DMS79 (cell line): ENCODE measurements at regions not wholly inside any gene's neighbourhood (a gene's known extent, or its start where the extent isn't known, plus 50 kb on each side); places are given as distances from the start of the nearest gene placed in this dataset.

Source experiments
- DNase-seq: peaks from one replicate; lab custom pipeline; 2025; lab: John Stamatoyannopoulos, UW

DNA sequence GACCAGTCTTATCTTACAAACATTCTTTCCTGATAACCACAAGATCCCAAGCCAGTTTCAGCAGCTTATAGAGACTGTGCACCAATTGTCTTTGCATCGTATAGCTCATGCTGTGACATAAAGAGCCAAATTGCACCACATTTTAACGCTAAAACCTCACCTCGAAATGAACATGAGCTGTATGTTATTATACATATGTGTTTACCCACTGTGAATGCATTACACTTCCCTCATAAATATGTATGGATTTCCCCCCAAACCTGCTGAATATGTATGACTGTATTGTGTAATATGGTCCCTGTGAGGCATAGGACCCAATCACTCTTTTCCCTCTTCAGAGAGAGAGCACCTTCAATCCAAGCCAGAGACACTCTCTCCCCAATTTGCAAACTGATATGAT lies 692.4 kb downstream of the NLGN4X start:
- DNase-seq = no peak

DNA sequence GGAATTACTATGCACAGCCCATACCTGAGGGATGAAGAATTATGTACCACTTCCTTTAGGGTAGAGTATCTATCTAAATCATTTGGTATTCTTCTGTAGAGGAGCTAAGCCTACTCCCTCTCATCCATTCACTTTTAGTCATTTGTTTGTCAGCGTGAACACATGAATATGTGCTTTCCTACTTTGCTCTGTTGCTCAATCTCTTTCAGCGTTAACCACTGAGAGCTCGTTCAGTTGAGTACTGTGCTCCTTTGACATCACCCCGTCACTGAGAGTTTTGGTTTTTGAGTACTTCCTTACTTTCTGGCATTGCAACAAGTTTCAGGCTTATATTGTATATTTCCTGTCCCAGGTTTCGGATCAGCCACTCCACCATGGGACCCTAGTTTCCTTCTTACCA lies 700.6 kb downstream of the NLGN4X start:
- DNase-seq = no peak

DNA sequence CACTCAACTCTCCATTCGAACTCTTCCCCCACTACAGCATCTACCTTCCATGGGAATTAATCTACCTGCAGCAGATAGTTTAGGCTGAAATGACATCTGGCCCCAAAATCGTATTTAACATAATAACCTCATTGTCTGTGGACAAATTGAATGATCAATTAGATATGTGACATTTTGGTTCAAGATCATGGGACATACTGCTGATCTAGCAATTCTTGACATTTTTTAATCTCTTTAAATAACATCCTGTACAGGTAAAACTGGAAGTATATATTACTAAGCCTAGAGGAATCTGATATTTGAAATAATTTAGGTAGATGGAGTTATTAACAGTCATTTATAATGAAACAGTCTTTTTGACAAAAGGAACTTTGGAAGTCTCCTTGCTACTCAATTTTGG lies 702.5 kb downstream of the NLGN4X start:
- DNase-seq = no peak

DNA sequence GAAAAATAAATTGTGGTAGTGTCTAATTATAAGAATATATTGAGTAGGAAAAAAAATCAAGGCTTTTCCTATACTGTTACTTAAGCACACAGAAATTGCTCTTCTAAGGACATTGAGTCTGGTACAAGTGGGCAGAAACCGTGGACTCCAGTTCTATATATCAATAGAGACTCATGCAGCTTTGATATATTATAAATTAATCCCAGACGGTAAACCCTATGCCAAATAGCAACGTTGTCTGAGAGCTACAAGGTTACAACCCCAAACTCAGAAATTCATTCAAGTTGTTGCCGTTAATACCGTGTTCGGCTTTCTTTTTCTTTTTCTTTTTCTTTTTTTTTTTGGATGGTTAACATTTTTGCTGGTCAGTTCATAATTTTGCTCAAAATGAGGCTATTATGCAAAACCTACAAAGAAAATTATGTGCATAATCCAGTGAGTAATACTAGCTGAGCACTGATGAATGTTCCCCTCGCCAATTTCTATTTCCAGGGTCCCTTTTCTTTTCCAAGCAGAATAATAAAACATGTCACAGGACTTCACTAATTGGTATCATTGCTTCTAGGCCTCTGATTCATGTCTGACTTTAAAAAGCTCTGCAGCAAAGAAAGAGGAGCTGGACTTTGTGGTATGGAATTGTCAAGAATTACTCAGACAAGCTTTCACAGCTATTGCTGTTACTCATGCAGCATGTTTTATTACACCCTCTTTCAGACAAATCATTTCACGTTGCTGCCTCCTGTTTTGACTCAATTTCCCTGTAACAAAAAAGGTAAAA lies 737.7 kb downstream of the NLGN4X start:
- no peak for DNase-seq

DNA sequence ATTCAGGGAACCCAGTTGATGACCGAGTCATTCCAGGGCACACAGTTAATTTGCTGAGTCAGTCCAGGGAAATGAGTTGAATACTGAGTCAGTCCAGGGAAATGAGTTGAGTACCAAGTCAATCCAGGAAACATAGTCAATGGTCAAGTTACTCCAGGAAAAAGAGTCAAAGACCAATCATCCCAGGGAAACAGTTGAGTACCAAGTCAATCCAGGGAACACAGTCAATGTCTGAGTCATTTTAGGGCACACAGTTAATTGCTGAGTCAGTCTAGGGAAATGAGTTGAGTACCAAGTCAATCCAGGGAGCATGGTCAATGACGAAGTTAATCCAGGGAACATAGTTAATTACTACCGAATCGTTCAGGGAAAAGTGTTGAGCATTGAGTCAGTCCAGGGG lies 754.4 kb downstream of the NLGN4X start:
- no peak for DNase-seq

DNA sequence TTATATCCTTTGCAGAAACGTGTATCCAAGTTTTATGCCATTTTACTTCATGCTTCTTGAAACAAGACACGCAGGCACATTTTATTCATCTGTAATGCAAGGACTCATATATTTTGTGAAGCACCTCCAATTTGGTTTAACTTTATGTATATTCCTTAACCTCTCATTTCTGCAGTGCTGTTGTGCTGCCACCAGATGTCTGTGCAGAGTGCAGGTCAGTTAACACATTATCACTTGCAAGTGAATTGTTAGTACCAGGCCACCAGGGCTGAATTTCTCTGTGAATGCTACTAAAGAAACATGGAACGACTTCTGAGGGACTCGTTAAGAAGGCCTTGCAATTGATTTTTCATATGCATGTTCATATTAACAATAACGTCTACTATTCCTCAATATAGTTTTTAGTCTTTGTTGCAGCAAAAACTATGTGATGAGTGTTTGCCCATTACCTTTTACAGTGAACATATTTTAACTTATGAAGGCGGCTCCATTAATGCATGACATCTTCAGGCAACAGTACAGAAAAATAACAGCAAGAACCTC lies 770.3 kb downstream of the NLGN4X start:
- no peak for DNase-seq

DNA sequence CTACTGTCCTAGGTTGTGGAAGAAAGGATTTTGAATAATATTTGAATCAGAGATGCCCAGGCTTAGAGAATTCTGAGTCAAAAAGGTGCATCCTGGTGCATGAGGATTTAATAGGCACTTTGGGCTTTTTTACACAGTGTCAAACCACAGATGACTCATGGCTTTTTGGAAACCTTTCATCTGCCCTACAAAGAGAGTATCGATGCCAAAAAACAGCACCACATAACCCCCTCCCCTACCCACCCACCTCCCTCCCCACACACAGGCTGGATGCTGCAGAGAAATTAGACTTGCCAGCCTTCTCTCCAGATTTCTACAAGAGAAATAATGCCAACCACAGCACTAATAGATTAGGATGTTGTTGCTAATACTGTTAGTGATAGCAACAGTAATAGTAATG lies 779.3 kb downstream of the NLGN4X start:
- no peak for DNase-seq

DNA sequence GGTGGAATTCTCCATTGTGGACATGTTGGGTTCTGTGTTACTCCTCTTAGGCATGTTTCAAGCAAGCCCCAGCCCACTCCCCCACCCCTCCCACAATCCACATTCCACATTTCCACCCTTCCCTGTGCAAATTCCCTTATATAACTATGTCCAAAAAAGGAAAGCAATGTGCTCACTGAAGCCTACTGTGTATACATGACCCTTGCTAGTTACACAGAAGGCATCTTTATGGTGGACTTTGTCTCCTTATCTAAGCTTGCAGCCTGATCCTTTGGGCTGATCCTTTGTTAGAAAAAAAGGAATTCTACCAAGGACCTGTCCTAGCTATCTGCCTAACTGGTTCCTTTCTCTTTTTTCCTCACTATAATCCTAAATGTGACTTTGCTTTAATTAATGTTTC lies 796.8 kb downstream of the NLGN4X start:
- DNase-seq = no peak

DNA sequence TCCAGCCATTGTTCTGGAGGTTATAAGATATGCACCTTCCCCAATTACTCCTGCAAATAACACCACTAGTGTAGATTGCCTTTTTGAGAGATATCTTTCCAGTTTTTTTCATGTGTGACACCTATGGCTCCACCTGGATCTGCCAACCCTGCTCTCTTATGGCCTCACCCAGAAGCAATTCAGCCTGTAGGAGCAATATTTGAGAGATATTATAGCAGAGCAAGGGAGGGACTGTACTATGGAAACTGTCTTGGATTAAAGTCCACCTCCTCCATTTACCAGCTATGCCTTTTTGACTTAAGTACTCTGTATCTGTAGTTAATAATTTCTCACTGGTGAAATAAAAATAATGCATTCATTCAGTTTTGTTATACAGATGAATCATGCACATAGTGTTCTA lies 803.5 kb downstream of the NLGN4X start:
- DNase-seq = no peak

DNA sequence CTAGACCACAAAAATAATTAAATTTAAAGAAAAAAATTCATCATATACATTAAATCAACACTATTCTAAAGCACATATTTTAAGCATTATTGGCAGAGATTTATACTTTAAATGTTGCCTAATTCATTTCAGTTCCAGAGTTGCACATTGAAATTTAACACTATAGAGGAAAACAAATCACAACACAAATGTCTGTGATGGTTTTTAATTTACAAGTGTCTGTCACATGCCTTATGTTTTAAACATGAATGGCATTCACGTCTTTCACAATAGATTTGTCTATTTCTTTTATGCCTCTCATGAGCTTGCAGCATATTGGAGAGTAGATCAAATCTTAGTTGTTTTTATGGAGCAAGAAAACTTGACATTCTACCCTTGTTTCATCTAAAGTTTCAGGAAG lies 811.3 kb downstream of the NLGN4X start:
- DNase-seq = no peak

DNA sequence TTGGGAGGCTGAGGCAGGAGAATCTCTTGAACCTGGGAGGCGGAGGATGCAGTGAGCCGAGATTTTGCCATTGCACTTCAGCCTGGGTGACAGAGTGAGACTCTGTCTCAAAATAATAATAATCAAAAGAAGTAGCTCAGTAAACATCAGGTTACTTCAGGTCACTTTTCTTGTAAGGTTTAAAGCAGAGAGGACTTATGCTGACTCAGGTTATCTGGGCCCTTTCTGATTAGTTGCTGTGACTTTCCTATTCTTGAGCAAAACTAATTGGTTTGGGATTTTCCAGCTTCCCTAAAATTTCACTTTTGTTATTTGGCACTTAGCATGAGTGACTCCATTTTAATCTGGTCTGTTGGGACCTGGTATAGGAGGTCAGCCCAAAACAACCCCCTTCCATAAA lies 812.9 kb downstream of the NLGN4X start:
- no peak for DNase-seq

DNA sequence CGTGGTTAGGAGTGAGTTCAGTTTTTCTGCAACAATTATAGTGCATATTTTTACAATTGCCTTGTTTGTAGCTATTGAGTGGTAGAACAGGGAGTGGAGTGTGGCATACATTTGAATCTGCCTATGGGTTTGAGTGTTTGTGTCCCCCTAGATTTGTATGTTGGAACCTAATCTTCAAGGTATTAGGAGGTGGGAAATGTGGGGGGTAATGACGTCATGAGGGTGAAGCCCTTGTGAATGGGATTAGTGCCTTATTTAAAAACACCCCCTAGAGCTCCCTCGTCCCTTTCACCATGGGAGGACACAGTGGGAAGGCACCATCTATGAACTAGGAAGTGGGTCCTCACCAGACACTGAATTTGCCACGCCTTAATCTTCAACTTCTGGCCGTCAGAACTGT lies 819.6 kb downstream of the NLGN4X start:
- no peak for DNase-seq

DNA sequence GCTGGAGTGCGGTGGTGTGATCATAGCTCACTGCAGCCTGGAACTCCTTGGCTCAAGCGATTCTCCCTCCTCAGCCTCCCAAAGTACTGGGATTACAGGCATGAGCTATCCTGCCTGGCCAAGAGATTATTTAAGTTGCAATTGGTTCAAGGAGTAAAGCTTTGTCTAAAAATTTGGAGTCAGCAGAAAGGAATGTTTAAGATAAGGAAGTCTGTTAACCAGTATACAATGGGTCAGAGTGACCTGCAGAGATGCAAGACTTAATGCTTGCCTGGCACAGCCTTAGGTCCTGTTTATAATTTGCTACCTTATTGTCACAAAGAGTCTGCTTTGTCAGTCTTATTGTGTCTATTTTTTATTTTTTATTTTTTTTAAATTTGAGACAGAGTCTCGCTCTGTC lies 826.2 kb downstream of the NLGN4X start:
- DNase-seq = no peak

DNA sequence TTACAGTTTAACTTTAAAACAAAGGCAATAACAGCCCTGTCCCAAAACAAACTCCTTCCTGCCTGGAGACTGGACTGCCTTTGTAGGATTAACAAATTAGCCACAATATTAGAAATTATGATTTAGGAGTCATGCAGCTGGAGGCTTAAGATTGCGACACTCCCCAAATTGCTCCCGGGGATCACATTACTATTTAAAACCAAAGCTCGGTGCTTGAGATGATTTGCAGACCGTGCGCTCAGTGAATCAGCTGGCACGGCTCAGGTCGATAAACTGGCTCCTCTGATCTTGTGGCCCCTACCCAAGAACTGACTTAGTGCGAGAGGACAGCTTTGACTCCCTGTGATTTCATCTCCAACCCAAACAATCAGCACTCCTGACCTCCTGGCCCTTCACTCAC lies 829.3 kb downstream of the NLGN4X start:
- DNase-seq = no peak

DNA sequence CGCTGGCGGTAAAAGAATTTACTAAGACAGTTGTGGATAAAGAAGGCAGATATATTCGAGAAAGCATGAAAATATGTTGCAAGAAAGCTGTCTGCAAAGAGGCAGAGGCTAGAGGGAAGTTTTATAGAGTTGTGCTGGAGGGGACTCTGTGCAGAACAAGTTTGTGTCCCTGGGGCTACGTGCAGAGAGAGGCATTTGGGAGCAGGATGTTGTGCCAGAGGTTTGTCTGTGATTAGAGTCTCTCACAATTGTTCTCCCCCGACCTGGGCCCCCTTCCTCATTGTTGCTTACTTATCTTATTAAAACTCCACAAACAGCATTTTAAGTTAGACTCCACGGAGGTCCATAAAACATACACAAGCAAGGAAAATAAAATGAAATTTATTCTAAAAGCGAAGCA lies 831.3 kb downstream of the NLGN4X start:
- DNase-seq = no peak

DNA sequence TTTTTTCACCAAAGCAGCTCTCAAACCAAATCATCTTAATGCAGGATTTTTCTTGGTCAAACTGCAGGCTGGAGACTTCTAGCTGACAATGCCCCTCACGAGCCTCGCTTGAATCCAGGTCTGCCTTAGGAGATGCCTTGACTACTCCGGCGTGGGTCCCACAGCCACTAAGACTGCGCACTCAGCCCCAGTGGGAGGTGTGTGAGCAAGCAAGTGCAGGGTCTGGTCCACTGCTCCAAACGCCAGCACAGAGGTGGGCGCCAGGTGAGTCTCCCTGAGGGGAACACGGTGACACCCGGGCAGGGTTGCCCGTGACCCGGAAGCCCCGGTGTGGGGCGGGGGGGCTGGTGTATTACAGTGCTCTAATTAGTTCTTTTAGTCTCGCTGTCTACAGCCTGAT lies 838.3 kb downstream of the NLGN4X start:
- no peak for DNase-seq

DNA sequence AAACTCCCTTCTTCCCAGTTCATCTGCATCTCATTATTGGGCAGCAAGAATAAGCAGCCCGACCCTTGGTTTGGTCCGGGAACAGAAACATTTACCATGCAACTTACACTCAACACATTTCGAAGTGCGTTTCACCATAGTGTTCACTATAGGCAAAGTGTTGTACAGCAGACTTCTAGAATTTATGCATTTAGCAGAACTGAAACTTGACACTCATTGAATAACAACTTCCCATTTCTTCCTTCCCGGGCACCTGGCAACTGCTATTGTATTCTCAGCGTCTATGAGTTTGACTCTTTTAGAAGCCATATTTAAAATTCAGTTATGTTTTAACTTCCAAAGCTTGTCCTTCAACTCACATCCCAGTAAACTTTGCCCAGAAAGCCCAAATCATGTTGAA lies 840.6 kb downstream of the NLGN4X start:
- DNase-seq = no peak

DNA sequence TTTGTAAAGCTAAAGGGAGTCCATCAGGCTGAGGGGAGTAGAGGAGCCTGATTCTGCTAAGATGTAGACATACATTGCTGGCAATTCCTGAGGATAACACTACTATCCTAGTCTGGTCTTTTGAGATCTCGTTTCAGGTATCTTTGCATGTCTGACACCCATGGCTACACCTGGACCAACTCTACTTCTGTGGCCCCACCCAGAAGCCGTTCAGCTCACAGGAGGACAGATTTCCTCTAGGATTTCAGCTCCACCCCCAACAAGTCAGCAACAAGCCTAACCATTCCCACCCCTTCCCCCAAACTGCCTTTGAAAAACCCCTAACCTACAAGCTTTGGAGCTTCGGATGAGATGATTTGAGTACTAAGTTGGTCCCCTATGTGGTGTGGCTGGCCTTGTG lies 848.2 kb downstream of the NLGN4X start:
- no peak for DNase-seq

DNA sequence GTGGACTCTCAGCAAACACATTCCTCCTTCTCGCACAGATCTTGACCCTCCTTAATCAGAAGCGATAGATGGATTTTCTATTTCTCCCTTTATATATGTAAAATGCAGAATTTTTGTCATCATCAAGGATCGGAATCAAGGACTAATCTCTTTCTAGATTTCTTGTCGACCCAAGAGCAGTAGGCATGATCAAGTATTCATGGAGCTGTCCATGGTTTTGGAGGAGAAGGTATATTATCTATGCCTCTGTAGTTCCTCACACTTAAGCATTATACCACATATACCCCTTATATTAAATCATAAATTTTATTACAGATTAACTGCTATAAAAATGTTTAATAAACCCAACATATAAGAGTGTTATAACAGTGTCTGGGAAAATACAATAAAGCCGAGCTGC lies 886.8 kb downstream of the NLGN4X start:
- no peak for DNase-seq

DNA sequence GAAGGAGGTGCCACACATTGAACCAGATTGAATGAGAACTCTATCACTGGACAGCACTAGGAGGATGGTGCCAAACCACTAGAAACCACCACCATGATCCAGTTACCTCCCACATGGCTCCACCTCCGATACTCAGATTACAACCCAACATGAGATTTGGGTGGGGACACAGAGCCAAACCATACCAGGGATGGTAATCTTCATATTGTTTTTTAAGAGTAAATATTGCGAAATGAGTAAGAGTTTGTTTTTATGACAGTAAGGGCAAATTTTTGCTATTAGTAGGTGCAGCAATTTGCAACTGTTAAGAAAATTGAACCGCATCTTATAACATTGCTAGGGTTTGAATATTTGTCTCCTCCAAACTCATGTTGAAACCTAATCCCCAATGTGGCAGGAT lies 891.5 kb downstream of the NLGN4X start:
- DNase-seq = no peak

DNA sequence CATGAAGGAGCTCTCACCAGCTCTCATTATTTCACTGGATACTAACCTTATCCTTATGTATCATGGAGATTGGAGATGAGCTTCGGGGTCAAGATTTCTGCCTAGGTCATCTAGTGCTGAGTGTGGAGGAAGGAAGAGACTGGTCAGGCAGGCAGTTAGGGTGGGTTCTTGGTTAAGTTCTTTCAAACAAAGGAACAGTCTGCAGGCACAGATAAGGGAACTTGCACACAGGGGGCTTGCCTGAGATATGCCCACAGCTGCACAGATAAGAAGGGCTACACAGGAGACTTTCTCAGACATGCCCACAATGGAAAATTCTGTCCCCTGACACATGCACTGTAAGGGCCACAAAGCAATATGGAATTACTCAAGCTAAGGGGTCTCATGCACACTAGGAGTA lies 904.1 kb downstream of the NLGN4X start:
- DNase-seq = no peak

DNA sequence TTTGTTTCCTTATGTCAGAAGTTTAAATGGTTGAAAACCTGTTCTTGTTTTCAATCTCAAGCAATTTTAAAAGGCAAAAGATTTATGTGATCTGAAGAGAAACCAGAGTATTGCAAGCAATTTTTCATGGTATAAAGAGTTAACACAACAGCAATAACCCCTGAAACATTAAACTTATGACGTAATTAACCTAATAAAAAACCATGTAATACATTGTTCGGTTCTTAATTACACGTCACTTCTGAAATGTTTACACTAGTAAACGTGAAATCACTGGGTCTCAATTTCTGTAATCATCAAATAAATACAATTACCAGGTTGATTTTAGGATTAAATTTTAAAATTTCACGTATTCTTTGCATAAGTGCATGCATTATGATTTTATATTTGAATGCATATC lies 914.5 kb downstream of the NLGN4X start:
- no peak for DNase-seq

DNA sequence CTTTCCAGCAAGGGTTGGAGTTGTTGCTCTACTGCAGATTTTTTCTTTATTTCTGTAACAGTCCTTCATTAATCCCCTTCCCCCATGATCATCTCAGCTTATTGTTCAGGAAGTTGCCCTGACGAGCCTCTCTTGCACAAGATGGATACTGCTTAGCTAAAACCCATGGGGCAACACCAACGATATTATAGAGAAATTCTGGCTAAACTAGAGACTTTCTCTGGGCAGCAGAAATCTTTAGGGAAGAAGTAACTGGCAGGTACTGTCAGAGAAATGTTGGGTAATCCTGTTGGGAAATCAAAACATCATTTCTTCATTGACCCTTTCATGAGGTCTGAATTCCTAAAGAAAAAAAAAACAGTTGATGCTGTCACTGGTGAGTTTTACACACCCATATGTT lies 921.3 kb downstream of the NLGN4X start:
- no peak for DNase-seq

DNA sequence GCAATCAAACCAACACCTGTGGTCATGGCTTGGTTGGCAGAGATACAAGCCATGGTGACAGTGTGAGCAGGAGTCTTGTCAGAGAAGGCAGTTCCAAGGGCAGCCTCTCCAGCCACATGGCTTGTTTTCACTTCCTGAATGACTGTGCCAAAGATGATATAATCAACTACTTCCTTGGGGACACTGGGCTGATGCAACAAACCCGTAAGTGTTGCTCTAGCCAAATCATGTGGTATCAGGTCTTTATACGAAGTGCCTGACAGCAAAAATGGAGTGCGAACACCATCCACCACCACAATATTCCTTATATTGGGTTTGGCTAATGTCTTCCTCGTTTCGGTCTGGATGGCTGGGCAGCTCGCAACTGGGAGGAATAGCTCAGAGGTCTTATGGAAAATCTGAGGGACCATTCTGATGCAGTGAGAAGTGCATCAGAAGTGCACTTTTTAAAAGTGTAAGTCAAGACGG lies 922.0 kb downstream of the NLGN4X start:
- DNase-seq = no peak
